ENCODE measurements at regions not wholly inside any gene's neighbourhood (a gene's known extent, or its start where the extent isn't known, plus 50 kb on each side); places are given as distances from the start of the nearest gene placed in this dataset.

- TF ChIP-seq, protein P1, sequence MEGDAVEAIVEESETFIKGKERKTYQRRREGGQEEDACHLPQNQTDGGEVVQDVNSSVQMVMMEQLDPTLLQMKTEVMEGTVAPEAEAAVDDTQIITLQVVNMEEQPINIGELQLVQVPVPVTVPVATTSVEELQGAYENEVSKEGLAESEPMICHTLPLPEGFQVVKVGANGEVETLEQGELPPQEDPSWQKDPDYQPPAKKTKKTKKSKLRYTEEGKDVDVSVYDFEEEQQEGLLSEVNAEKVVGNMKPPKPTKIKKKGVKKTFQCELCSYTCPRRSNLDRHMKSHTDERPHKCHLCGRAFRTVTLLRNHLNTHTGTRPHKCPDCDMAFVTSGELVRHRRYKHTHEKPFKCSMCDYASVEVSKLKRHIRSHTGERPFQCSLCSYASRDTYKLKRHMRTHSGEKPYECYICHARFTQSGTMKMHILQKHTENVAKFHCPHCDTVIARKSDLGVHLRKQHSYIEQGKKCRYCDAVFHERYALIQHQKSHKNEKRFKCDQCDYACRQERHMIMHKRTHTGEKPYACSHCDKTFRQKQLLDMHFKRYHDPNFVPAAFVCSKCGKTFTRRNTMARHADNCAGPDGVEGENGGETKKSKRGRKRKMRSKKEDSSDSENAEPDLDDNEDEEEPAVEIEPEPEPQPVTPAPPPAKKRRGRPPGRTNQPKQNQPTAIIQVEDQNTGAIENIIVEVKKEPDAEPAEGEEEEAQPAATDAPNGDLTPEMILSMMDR (IDR thresholded peaks at IDR 0.05) = no peak
- no peak for TF ChIP-seq POLR2A (IDR thresholded peaks at IDR 0.05)
These were observed 153.9 kb upstream of the SETMAR start for GRCh38 chr3:4149296-4149695.
